ENCODE measurements at regions not wholly inside any gene's neighbourhood (a gene's known extent, or its start where the extent isn't known, plus 50 kb on each side); places are given as distances from the start of the nearest gene placed in this dataset.

- peaks cover 0 to 1% (median 0%) of the 10 kb centered on the region in 4 donors for H3K9me3 ChIP-seq (ENCODE audit: control insufficient read depth in 4 of 4, low read length in 3 of 4)
- H3K36me3 ChIP-seq (ENCODE audit: control insufficient read depth in 4 of 4, insufficient read depth in 3 of 4, low read depth in 1 of 4, low read length in 3 of 4): no peaks in the 10 kb centered on the region
- no peak for TF ChIP-seq CTCF (IDR thresholded peaks at IDR 0.05; ENCODE audit: low read depth, low read length, missing input control)
- no peak for TF ChIP-seq TAF1 (conservative IDR thresholded peaks at IDR 0.05)
- TF ChIP-seq HNF4A (conservative IDR thresholded peaks at IDR 0.05): no peak
- no peak for TF ChIP-seq GABPA (IDR thresholded peaks at IDR 0.05 in 1 of 2, conservative IDR thresholded peaks at IDR 0.05 in 1 of 2)
- no peak for TF ChIP-seq REST (IDR thresholded peaks at IDR 0.05)
- no peak for TF ChIP-seq SP1 (IDR thresholded peaks at IDR 0.05)
- no peak for TF ChIP-seq MAX (IDR thresholded peaks at IDR 0.05)
- no peak for TF ChIP-seq FOXA2 (IDR thresholded peaks at IDR 0.05)
- no peak overlapping the region for H3K9ac ChIP-seq (ENCODE audit: low read depth in 1 of 2, low read length in 2 of 2)
- H3K27me3 ChIP-seq (ENCODE audit: control insufficient read depth in 4 of 4, insufficient read depth in 4 of 4, low read length in 3 of 4): no peaks in the 10 kb centered on the region
- no peak for DNase-seq (ENCODE audit: low spot score)
- H3K4me3 ChIP-seq (ENCODE audit: low read depth in 1 of 3, low read length in 3 of 3): no peak overlapping the region
- H3K4me1 ChIP-seq (ENCODE audit: control insufficient read depth in 4 of 4, insufficient read depth in 4 of 4, low read length in 3 of 4): no peaks in the 10 kb centered on the region
- H3K27ac ChIP-seq (ENCODE audit: low read depth in 1 of 2, low read length in 2 of 2): no peak overlapping the region
- 80% methylated on average over 2 of the region's 2 CpGs for WGBS
These were observed 319.3 kb upstream of the ZNF608 start for GRCh38 chr5:125065741-125066140.

- no peak for DNase-seq (ENCODE audit: low spot score)
- H3K4me1 ChIP-seq (ENCODE audit: control insufficient read depth in 4 of 4, insufficient read depth in 4 of 4, low read length in 3 of 4): no peaks in the 10 kb centered on the region
- 93% methylated on average over 3 of the region's 3 CpGs for WGBS
- TF ChIP-seq CTCF (IDR thresholded peaks at IDR 0.05; ENCODE audit: low read depth, low read length, missing input control) (no peak), JUND (IDR thresholded peaks at IDR 0.05) (no peak)
- no peak overlapping the region for H3K27ac ChIP-seq (ENCODE audit: low read depth in 1 of 2, low read length in 2 of 2)
- H3K9me3 ChIP-seq (ENCODE audit: control insufficient read depth in 4 of 4, low read length in 3 of 4): peaks cover 1 to 12% (median 4%) of the 10 kb centered on the region in 4 donors
- H3K4me3 ChIP-seq (ENCODE audit: low read depth in 1 of 3, low read length in 3 of 3): no peak overlapping the region
- no peaks in the 10 kb centered on the region for H3K27me3 ChIP-seq (ENCODE audit: control insufficient read depth in 4 of 4, insufficient read depth in 4 of 4, low read length in 3 of 4)
- no peaks in the 10 kb centered on the region for H3K36me3 ChIP-seq (ENCODE audit: control insufficient read depth in 4 of 4, insufficient read depth in 3 of 4, low read depth in 1 of 4, low read length in 3 of 4)
- H3K9ac ChIP-seq (ENCODE audit: low read depth in 1 of 2, low read length in 2 of 2): no peak overlapping the region
These were observed 324.5 kb upstream of the ZNF608 start for GRCh38 chr5:125070961-125071360.

GRCh38 chr5:125073090-125073489, 326.7 kb upstream of the ZNF608 start:
- WGBS: 74% methylated on average over 1 of the region's 1 CpG
- Histone ChIP-seq H3K9me3 (ENCODE audit: control insufficient read depth in 4 of 4, low read length in 3 of 4) (peaks cover 1 to 12% (median 4%) of the 10 kb centered on the region in 4 donors), H3K4me3 (ENCODE audit: low read depth in 1 of 3, low read length in 3 of 3) (no peak overlapping the region), H3K9ac (ENCODE audit: low read depth in 1 of 2, low read length in 2 of 2) (no peak overlapping the region), H3K36me3 (ENCODE audit: control insufficient read depth in 4 of 4, insufficient read depth in 3 of 4, low read depth in 1 of 4, low read length in 3 of 4) (no peaks in the 10 kb centered on the region), H3K27ac (ENCODE audit: low read depth in 1 of 2, low read length in 2 of 2) (no peak overlapping the region), H3K27me3 (ENCODE audit: control insufficient read depth in 4 of 4, insufficient read depth in 4 of 4, low read length in 3 of 4) (no peaks in the 10 kb centered on the region), H3K4me1 (ENCODE audit: control insufficient read depth in 4 of 4, insufficient read depth in 4 of 4, low read length in 3 of 4) (no peaks in the 10 kb centered on the region)
- no peak for DNase-seq (ENCODE audit: low spot score)
- TF ChIP-seq MAX (IDR thresholded peaks at IDR 0.05) (no peak), HNF4G (IDR thresholded peaks at IDR 0.05) (no peak), ZBTB33 (IDR thresholded peaks at IDR 0.05) (no peak)

Measured in liver (tissue), 8 donors.